Skeletal muscle satellite cell (primary cell): ENCODE measurements at regions not wholly inside any gene's neighbourhood (a gene's known extent, or its start where the extent isn't known, plus 50 kb on each side); places are given as distances from the start of the nearest gene placed in this dataset.
"Not testable (repeated sequence)": the region's sequence is repeated elsewhere in the genome, so short reads cannot be mapped to it uniquely, and the experiment has no call there.

Experiments used
- H3K27me3 ChIP-seq: 2 replicates; pipeline ENCODE4 v1.7.0; 2013; ENCODE audit warnings: low read length; ENCODE audit not compliant: control insufficient read depth, insufficient read depth
- H3K36me3 ChIP-seq: 2 replicates; pipeline ENCODE4 v1.7.0; 2013; ENCODE audit warnings: mild to moderate bottlenecking, control low read depth, low read length; ENCODE audit not compliant: insufficient read depth
- H3K4me1 ChIP-seq: 2 replicates; pipeline ENCODE4 v1.7.0; 2013; ENCODE audit warnings: low read length; ENCODE audit not compliant: control insufficient read depth, insufficient read depth
- H3K4me2 ChIP-seq: 2 replicates; pipeline ENCODE4 v1.7.0; 2013; ENCODE audit warnings: mild to moderate bottlenecking, low read length
- H3K4me3 ChIP-seq: 2 replicates; pipeline ENCODE4 v1.7.0; 2013; ENCODE audit warnings: low read length
- H3K9ac ChIP-seq: 2 replicates; pipeline ENCODE4 v1.7.0; 2013; ENCODE audit warnings: mild to moderate bottlenecking, low read depth, low read length, moderate library complexity
- H3K9me3 ChIP-seq: replicated peaks from 2 replicates; pipeline ENCODE4 v1.7.0; 2013; ENCODE audit warnings: mild to moderate bottlenecking, control low read depth, low read length

DNA sequence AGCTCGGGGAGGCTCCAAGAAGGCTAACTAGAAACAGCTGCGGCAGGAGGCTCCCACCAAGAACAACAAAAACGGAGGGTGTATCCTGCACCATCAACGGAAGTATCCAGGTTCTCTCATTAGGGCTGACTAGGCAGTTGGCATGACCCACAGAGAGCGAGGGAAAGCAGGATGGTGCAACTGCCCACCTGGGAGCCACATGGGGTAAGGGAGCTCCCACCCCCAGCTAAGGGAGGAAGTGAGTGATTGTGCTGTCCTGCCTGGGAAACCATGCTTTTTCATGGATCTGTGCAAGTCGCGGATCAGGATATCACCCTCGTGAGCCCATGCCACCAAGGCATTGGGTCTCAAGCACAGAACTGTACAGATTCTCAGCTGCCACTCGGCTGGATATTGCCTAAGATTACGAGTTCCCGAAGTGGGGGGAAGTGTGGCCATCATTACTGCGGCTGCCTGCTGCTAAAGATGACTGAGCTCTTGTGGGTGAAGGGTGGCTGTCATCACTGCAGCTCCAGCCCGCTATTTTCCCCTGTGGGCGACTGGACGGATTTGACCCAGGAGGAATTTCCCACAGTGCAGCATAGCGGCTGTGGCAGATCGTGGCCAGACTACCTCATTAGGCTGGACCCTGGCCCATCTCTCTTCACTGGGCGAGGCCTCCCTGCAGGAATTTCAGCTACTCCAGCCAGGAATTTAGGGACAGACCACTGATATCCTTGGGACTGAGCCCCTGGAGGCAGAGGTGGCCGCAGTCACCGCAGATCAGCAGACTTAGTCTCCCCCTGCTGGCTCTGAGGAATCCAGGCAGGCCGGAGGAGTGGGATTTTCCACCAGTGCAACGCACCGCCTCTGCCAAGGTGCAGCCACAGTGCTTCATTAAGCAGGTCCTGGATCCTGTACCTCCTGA is 515.7 kb downstream of the FRK start:
- no peaks in the 10 kb centered on the region for H3K27me3 ChIP-seq
- H3K4me1 ChIP-seq: no peaks in the 10 kb centered on the region
- H3K4me2 ChIP-seq: no peak overlapping the region
- H3K4me3 ChIP-seq: no peak overlapping the region
- no peaks in the 10 kb centered on the region for H3K36me3 ChIP-seq
- H3K9ac ChIP-seq: no peak overlapping the region
- no peaks in the 10 kb centered on the region for H3K9me3 ChIP-seq

DNA sequence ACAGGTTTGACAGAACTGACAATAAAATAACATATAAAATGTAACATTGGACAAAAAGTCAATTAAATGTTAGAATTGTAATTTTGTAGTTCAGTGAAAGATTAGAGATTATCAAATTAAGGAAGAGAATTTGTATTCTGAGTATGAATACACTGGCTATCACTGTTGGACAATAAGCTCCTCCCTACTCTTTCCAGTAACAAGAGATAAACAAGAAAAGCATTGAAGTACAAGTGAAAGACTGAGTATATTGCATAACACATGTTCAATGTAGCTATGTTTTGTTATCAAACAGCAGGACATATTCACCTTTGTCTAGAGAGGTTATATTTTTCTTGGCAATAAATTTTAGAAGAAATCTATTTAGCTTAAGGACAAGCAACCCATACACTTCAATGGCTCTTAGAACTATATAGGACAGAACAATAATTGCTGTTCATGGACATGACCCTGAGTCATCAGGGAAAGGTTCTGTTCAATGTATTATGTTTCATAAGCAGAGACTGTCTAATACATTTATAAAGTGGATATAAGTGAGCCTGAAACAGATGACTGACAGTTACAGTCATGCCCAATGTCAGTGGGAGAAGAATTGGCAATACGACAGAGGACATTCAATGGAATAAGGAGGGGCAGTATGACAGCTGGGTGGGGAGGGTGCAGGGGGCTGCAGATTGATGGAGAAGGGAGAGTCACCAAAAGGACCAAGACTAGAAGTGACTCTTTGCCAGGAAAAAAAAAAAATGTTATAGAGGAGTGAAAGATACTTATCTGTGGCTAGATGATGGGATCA is 520.4 kb downstream of the FRK start:
- Histone ChIP-seq H3K27me3 (no peaks in the 10 kb centered on the region), H3K36me3 (no peaks in the 10 kb centered on the region), H3K4me2 (no peak overlapping the region), H3K9ac (no peak overlapping the region), H3K4me1 (no peaks in the 10 kb centered on the region), H3K9me3 (no peaks in the 10 kb centered on the region), H3K4me3 (no peak overlapping the region)

DNA sequence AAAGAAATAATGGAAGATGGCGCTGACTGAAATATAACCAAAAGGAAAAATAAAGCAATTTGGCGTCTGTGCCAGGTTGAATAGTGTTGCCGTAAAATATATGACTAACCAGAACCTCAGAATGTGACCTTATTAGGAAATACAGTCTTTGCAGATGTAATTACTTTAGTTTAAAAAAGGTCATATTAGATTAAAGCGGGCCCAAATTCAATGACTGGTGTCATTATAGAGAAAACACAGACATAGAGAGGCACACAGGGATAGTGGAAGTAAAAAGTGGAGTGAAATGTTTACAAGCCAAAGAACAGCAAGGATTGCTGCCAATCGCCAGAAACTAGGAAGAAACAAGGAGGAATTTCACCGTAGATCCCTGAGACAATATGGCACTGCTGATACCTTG is 521.2 kb downstream of the FRK start:
- H3K36me3 ChIP-seq: no peaks in the 10 kb centered on the region
- no peaks in the 10 kb centered on the region for H3K9me3 ChIP-seq
- H3K9ac ChIP-seq: no peak overlapping the region
- no peaks in the 10 kb centered on the region for H3K4me1 ChIP-seq
- H3K4me3 ChIP-seq: no peak overlapping the region
- no peak overlapping the region for H3K4me2 ChIP-seq
- H3K27me3 ChIP-seq: no peaks in the 10 kb centered on the region

GRCh38 chr6:115524821-115525220 is 535.9 kb downstream of the FRK start:
- Histone ChIP-seq H3K9ac (no peak overlapping the region), H3K36me3 (no peaks in the 10 kb centered on the region), H3K4me2 (no peak overlapping the region), H3K9me3 (no peaks in the 10 kb centered on the region), H3K4me1 (peaks cover 16% of the 10 kb centered on the region), H3K4me3 (no peak overlapping the region), H3K27me3 (no peaks in the 10 kb centered on the region)

DNA sequence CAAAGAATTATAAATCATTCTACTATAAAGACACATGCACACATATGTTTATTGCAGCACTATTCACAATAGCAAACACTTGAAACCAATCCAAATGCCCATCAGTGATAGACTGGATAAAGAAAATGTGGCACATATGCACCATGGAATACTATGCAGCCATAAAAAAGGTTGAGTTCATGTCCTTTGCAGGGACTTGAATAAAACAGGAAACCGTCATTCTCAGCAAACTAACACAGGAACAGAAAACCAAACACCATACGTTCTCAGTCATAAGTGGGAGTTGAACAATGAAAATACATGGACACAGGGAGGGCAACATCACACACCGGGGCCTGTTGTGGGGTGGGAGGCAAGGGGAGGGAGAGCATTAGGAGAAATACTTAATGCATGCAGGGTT is 538.9 kb downstream of the FRK start:
- not testable (repeated sequence) for H3K36me3 ChIP-seq, H3K9me3 ChIP-seq, H3K4me1 ChIP-seq, H3K4me2 ChIP-seq, H3K9ac ChIP-seq, H3K4me3 ChIP-seq, H3K27me3 ChIP-seq

- Histone ChIP-seq H3K27me3 (no peaks in the 10 kb centered on the region), H3K36me3 (no peaks in the 10 kb centered on the region), H3K4me2 (no peak overlapping the region), H3K9me3 (no peaks in the 10 kb centered on the region), H3K4me1 (peaks cover 5% of the 10 kb centered on the region), H3K4me3 (no peak overlapping the region), H3K9ac (no peak overlapping the region)
Observed at GRCh38 chr6:115514656-115515055, 546.0 kb downstream of the FRK start.

DNA sequence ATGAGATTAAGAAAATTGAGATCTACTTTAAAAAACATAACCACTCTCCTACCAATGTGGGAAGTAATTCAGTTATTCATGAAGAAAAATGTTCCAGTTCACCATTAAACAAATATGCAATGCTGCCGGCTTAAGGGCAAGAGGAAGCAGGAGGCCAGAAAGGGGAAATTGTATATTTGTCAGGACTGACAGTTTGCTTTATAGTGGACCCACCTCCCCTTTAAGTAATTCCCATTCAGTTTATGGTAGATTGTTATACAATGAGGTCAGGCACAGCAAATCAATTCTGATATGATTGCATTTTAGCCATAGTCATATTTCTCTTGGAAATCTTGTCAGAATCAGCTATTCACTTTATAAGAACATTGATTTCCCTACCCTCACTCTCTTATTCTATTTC is 547.8 kb downstream of the FRK start:
- no peaks in the 10 kb centered on the region for H3K36me3 ChIP-seq
- no peaks in the 10 kb centered on the region for H3K27me3 ChIP-seq
- H3K9ac ChIP-seq: no peak overlapping the region
- peaks cover 5% of the 10 kb centered on the region for H3K4me1 ChIP-seq
- no peak overlapping the region for H3K4me3 ChIP-seq
- no peaks in the 10 kb centered on the region for H3K9me3 ChIP-seq
- no peak overlapping the region for H3K4me2 ChIP-seq

GRCh38 chr6:115511771-115512170 is 548.9 kb downstream of the FRK start:
- Histone ChIP-seq H3K9ac (no peak overlapping the region), H3K27me3 (no peaks in the 10 kb centered on the region), H3K4me1 (peaks cover 5% of the 10 kb centered on the region), H3K9me3 (no peaks in the 10 kb centered on the region), H3K4me2 (no peak overlapping the region), H3K36me3 (no peaks in the 10 kb centered on the region), H3K4me3 (no peak overlapping the region)

GRCh38 chr6:115502432-115502831 is 558.3 kb downstream of the FRK start:
- not testable (repeated sequence) for H3K4me2 ChIP-seq, H3K9me3 ChIP-seq, H3K27me3 ChIP-seq, H3K4me3 ChIP-seq, H3K4me1 ChIP-seq, H3K36me3 ChIP-seq, H3K9ac ChIP-seq

GRCh38 chr6:115495184-115495583 is 565.5 kb downstream of the FRK start:
- Histone ChIP-seq H3K4me3 (no peak overlapping the region), H3K27me3 (no peaks in the 10 kb centered on the region), H3K9ac (no peak overlapping the region)

GRCh38 chr6:115487331-115487730 is 573.4 kb downstream of the FRK start:
- Histone ChIP-seq H3K4me3 (no peak overlapping the region), H3K27me3 (no peaks in the 10 kb centered on the region), H3K4me1 (no peaks in the 10 kb centered on the region), H3K4me2 (no peak overlapping the region), H3K36me3 (no peaks in the 10 kb centered on the region), H3K9ac (no peak overlapping the region), H3K9me3 (no peaks in the 10 kb centered on the region)

More at GRCh38 chr6:115495184-115495583, 565.5 kb downstream of the FRK start:
- Histone ChIP-seq H3K36me3 (no peaks in the 10 kb centered on the region), H3K9me3 (peaks cover 6% of the 10 kb centered on the region), H3K4me1 (no peaks in the 10 kb centered on the region), H3K4me2 (no peak overlapping the region)
